Caki2 (cell line): ENCODE measurements at regions not wholly inside any gene's neighbourhood (a gene's known extent, or its start where the extent isn't known, plus 50 kb on each side); places are given as distances from the start of the nearest gene placed in this dataset.
A peak's percentile ranks its signal among the peaks of the same experiment; 100 is the strongest.

Experiments used
- DNase-seq: peaks from one replicate; pipeline ENCODE4 v3.0.0-alpha.2; 2015; ENCODE audit warnings: low read depth
- in situ Hi-C: cut with HindIII; loops from 2 replicates; pipeline ENCODE4 v1.10.0; 2016; ENCODE audit warnings: low sequenced_read_pairs, low pct_unique_long_range_greater_than_20kb, mixed read lengths

DNA sequence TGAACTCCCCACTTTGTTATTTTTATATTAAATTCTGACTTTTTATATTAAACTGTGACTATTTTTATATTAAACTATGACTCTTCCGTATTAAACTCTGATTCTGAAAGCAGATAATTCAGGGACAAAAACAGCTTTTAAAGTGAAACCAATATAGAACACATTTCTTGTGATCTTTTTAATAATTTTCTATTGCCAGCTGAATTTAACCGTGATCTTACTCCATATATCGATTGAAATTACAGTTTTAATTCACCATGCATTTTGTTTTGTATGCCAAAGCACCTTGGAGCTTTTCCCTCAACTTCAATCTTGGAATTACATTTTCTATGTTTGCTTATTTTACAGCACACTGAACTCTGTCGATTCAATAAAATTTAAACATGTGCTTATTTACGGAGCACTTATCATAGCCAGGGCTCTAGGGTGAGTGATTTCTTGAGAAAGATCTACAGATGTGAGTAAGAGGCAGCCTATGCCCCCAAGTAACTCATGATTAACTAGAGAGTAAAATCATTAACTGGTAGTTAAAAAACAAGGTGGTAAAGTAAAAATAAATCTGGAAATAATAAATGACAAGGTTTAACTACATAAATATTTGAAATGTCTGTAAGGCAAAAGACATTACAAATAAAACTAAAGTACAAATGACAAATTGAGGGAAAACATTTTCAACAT lies 72.9 kb upstream of the ALDH1B1 start:
- in situ Hi-C loops, result no loop called here
- DNase-seq, result peak; percentile 76

GRCh38 chr9:38318759-38319495 lies 73.6 kb upstream of the ALDH1B1 start:
- peak; percentile 87 for DNase-seq
- in situ Hi-C loops, result no loop called here

DNA sequence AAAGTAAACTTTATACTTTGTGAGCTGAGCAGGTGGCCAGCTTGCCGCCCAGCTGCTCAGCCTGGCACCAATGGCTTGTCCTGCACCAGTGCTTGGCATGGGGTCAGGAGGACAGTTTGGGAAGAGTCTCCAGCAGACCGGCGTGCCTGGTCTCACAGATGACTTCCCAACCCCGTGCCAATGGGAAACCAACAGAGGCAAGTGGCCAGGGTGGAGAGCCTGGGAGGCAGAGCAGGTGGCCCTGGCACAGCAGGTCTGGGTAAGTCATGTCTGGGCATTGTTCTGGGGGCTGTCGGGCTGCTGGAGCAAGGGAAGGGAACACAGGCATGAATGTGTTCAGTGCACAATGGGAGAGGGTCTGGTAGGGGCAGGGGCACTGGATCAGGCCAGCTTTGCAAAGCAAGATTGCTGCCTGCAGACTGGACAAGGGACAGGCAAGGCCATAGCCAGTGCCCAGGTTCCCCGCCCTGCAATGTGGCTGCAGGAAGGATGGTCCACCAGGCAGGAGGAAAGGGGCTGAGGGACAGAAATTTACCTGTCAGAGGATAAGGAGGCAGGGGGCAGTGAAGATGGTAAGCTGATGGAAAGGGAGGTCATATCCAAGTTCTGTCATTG lies 76.2 kb upstream of the ALDH1B1 start:
- in situ Hi-C loops, result no loop called here

GRCh38 chr9:38315085-38315595 lies 77.4 kb upstream of the ALDH1B1 start:
- in situ Hi-C loops, result no loop called here
- no peak for DNase-seq

More for the DNA sequence above, 76.2 kb upstream of the ALDH1B1 start:
- no peak for DNase-seq

- in situ Hi-C loops, result no loop called here
- DNase-seq, result no peak
Measured at GRCh38 chr9:38313421-38313820, 79.1 kb upstream of the ALDH1B1 start.

DNA sequence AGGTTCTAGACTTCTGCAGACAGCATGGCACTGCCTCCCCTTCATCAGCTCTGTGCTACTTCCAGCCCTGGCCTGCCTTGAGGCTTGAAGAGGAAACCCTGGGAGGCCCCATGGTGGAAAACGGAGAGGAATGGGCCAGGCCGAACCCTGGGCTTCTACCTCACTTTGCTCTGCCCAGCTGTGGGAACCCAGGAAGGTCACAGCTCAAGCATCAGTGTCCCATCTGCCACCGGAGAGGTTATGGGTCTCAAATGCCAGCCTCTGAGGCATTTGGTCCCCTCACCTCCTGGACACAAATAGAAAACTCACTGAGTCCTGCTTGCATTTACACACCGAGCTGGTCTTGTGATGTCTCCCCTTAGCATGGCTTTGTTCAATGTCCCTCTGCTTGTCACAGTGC lies 80.1 kb upstream of the ALDH1B1 start:
- no peak for DNase-seq
- in situ Hi-C loops, result no loop called here

- no peak for DNase-seq
- in situ Hi-C loops, result no loop called here
Measured at GRCh38 chr9:38311382-38312270, 80.9 kb upstream of the ALDH1B1 start.

GRCh38 chr9:38309324-38310195 lies 82.9 kb upstream of the ALDH1B1 start:
- no peak for DNase-seq
- in situ Hi-C loops, result no loop called here

- in situ Hi-C loops, result no loop called here
Measured at GRCh38 chr9:38308136-38308535, 84.4 kb upstream of the ALDH1B1 start.

GRCh38 chr9:38306899-38307298 lies 85.6 kb upstream of the ALDH1B1 start:
- DNase-seq, result no peak
- in situ Hi-C loops, result no loop called here

More at GRCh38 chr9:38308136-38308535, 84.4 kb upstream of the ALDH1B1 start:
- DNase-seq, result no peak

DNA sequence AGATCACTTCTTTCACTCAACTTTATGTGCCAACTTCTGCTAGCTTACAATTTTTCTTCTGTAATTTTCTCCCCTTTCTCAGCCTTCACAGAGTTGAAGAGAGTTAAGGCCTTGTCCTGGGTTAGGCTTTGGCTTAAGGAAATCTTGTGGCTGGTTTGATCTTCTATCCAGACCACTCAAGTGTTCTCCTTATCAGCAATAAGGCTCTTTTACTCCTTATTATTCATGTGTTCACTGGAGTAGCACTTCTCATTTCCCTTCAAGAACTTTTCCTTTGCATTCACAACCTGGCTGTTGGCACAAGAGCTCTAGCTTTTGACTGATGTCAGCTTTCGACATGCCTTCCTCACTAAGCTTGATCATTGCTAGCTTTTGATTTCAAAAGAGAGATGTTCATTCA lies 86.9 kb upstream of the ALDH1B1 start:
- in situ Hi-C loops, result no loop called here
- no peak for DNase-seq

DNA sequence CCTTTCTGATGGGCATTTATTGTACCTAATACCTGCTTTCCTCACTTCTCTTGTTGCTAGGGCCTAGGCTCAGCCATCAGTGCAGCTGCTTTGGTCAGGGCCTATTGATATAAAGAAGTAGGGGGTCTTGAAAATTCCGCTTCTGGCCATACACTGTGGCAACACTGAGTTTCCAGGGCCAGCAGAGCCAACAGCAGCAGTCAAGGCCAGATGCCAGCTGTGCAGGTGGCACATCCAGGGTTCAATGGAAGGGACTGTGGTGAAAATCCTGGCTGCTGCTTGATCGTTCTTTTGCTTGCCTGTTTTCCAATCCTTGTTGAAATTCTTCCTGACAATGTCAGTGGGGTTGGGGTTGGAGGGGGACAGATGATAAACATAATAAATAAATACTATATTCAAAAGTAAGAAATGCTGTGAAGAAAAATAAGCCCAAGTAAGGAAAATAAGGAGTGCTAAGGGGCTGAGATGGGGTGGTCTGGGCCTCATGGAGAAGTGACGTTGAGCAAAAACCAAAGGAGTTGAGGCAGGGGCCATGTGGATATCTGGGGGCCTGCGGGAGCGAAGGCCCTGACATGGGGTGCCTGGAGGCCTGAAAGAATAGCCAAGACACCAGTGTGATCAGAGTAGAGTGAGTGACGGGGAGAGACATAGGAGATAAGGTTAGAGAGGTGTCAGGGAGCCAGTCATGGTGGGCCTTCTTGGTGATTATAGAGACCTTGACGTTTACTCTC lies 91.0 kb upstream of the ALDH1B1 start:
- in situ Hi-C loops, result no loop called here
- DNase-seq, result no peak

DNA sequence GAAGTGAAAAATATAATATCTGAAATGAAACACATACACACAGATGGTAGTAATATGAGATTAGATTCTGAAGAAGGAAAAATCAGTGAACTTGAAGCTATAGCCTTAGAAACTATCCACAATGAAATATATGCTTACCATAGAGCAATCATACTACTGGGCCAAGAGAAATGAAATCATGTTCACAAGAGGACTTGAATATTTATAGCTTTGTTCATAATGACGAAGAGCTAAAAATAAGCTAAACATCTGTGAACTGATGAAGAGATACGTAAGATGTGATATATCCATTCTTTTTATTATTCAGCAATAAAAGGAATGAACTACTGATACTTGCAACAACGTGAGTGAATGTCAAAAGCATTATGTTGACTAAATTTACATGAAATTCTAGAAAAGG lies 92.6 kb upstream of the ALDH1B1 start:
- no peak for DNase-seq
- in situ Hi-C loops, result no loop called here

DNA sequence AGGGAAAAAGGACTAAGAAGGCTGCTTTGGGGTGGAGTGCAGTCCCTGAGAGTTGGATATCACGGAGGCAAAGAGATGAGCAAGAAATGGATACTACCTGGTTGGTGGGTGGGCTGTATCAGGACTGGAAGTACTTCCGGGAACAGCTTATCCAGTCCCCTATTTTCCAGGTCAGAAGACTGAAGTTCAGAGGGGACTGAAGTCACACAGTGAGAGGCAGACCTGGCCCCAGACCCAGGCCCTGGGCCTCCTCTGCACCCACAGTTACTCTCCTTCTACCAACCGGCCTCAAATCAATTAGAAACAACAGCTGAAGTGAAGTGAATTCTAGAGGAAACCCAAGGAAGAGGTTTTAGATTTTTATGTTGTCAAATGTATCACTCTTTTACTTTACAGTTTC lies 93.6 kb upstream of the ALDH1B1 start:
- no peak for DNase-seq
- in situ Hi-C loops, result no loop called here

GRCh38 chr9:38298503-38298902 lies 94.0 kb upstream of the ALDH1B1 start:
- DNase-seq, result no peak
- in situ Hi-C loops, result no loop called here

- in situ Hi-C loops, result no loop called here
- DNase-seq, result no peak
Measured at GRCh38 chr9:38296807-38297206, 95.7 kb upstream of the ALDH1B1 start.

DNA sequence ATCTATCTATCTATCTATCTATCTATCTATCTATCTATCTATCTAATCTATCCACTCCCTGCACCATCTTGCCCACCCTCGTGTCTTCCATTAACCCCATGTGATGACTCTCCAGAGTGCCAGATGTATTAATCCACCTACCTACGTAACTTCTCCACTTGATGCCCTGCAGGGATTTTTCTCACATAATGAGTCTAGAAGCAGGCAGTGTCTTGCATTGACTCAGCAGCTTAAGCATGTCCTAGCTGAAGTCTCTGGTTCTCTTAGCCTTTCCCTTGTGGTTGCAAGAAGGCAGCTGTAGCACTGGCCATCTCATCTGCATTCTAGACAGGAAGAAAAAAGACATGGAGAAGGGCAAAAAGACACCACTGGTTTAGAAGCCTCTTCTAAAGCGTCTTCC lies 96.7 kb upstream of the ALDH1B1 start:
- in situ Hi-C loops, result no loop called here
- no peak for DNase-seq
